SK-N-SH (cell line): ENCODE measurements at regions not wholly inside any gene's neighbourhood (a gene's known extent, or its start where the extent isn't known, plus 50 kb on each side); places are given as distances from the start of the nearest gene placed in this dataset.

Experiments
- CTCF ChIA-PET: fragments of 300-600, 350-600 bp; formaldehyde crosslinking; extraction: SDS; loops from one replicate; lab custom pipeline; 2021; lab: Yijun Ruan, JAX
- POLR2A ChIA-PET: fragments of 350-600 bp; sonication (Branson Sonifier 250); formaldehyde crosslinking; extraction: SDS; loops from one replicate; lab custom pipeline; 2020; ENCODE audit warnings: antibody characterized with exemption, inconsistent platforms; lab: Yijun Ruan, JAX
- DNase-seq: peaks from one replicate; pipeline ENCODE4 v3.0.0; 2012
- H2AFZ ChIP-seq: fragments of 200-600 bp; sonication (generic); 2 replicates; pipeline ENCODE4 v1.8.1; 2016; ENCODE audit warnings: antibody characterized with exemption, mild to moderate bottlenecking, low read depth
- H3F3A ChIP-seq: fragments of 200-600 bp; sonication (generic); replicated peaks from 2 replicates; pipeline ENCODE3; 2016; ENCODE audit warnings: antibody characterized with exemption, mild to moderate bottlenecking; ENCODE audit not compliant: insufficient read depth
- H3K27ac ChIP-seq, 2 experiments: fragments of 200-500 bp in 1 of 2; fragments of 200-600 bp in 1 of 2; sonication (Bioruptor generic) in 1 of 2; sonication (generic), shearing (Covaris generic) in 1 of 2; 2 replicates each; pipeline versions ENCODE4 v1.5.1 to v1.6.1; 2014 to 2016; ENCODE audit warnings: low read depth in 2 of 2, inconsistent platforms in 1 of 2, low read length in 1 of 2, mild to moderate bottlenecking in 1 of 2, mixed read lengths in 1 of 2
- H3K27me3 ChIP-seq: fragments of 200-600 bp; sonication (generic), shearing (Covaris generic); 2 replicates; pipeline ENCODE4 v1.6.1; 2016; ENCODE audit warnings: mixed run types; ENCODE audit not compliant: insufficient read depth
- H3K36me3 ChIP-seq, 2 experiments: fragments of 200-500 bp in 1 of 2; fragments of 200-600 bp in 1 of 2; sonication (Bioruptor generic) in 1 of 2; sonication (generic) in 1 of 2; replicated peaks in 1 of 2; 2 replicates each; pipeline versions ENCODE3 to v1.5.1; 2014 to 2016; ENCODE audit warnings: low read length in 1 of 2, mild to moderate bottlenecking in 1 of 2; ENCODE audit not compliant: insufficient read depth in 2 of 2, control insufficient read depth in 1 of 2
- H3K4me1 ChIP-seq, 2 experiments: fragments of 200-500 bp in 1 of 2; fragments of 200-600 bp in 1 of 2; sonication (Bioruptor generic) in 1 of 2; sonication (generic), shearing (Covaris generic) in 1 of 2; 2 replicates each; pipeline versions ENCODE4 v1.5.1 to v1.6.1; 2014 to 2016; ENCODE audit warnings: low read depth in 1 of 2, low read length in 1 of 2, mixed run types in 1 of 2; ENCODE audit not compliant: insufficient read depth in 2 of 2, control insufficient read depth in 1 of 2
- H3K4me2 ChIP-seq: fragments of 200-600 bp; sonication (generic), shearing (Covaris generic); 2 replicates; pipeline ENCODE4 v1.6.1; 2017; ENCODE audit warnings: mixed run types
- H3K4me3 ChIP-seq, 2 experiments: fragments of 200-500 bp in 1 of 2; fragments of 200-600 bp in 1 of 2; sonication (Bioruptor generic) in 1 of 2; sonication (generic), shearing (Covaris generic) in 1 of 2; 2 replicates each; pipeline versions ENCODE4 v1.5.1 to v1.8.1; 2014 to 2016; ENCODE audit warnings: low read depth in 2 of 2, inconsistent platforms in 1 of 2, low read length in 1 of 2, mild to moderate bottlenecking in 1 of 2, mixed read lengths in 1 of 2, moderate library complexity in 1 of 2
- H3K79me2 ChIP-seq: fragments of 200-600 bp; sonication (generic); 2 replicates; pipeline ENCODE4 v1.8.1; 2017; ENCODE audit warnings: mild to moderate bottlenecking; ENCODE audit not compliant: insufficient read depth
- H3K9ac ChIP-seq: fragments of 200-600 bp; sonication (generic); 2 replicates; pipeline ENCODE4 v1.6.1; 2017; ENCODE audit warnings: mixed run types
- H3K9me2 ChIP-seq: fragments of 200-600 bp; sonication (generic); 2 replicates; pipeline ENCODE4 v1.6.1; 2017; ENCODE audit warnings: mixed run types
- H3K9me3 ChIP-seq: fragments of 200-600 bp; sonication (generic); 2 replicates; pipeline ENCODE4 v1.6.1; 2017; ENCODE audit warnings: mixed run types, mild to moderate bottlenecking, moderate library complexity
- H4K20me1 ChIP-seq: fragments of 200-600 bp; sonication (generic); 2 replicates; pipeline ENCODE4 v1.6.1; 2017; ENCODE audit warnings: mild to moderate bottlenecking, mixed run types; ENCODE audit not compliant: insufficient read depth
- ELF1 ChIP-seq: IDR thresholded peaks from 2 replicates; pipeline ENCODE4 v1.4.0; 2012
- EP300 ChIP-seq, 2 experiments: IDR thresholded peaks; 2 replicates each; pipeline versions ENCODE4 v1.4.0 to v1.6.1; 2012; ENCODE audit warnings: borderline replicate concordance in 1 of 2, low read depth in 1 of 2, low read length in 1 of 2
- FOXJ3 ChIP-seq: sonication (generic); formaldehyde crosslinking; IDR thresholded peaks from 2 replicates; pipeline ENCODE4 v1.5.1; 2020; ENCODE audit warnings: mild to moderate bottlenecking, missing genetic modification reagents
- FOXM1 ChIP-seq: IDR thresholded peaks from 2 replicates; pipeline ENCODE4 v1.4.0; 2012; ENCODE audit warnings: low read depth, mild to moderate bottlenecking
- GABPA ChIP-seq: IDR thresholded peaks from 2 replicates; pipeline ENCODE4 v1.4.0; 2012; ENCODE audit warnings: low read depth, mild to moderate bottlenecking
- GATA2 ChIP-seq: sonication (generic); formaldehyde crosslinking; IDR thresholded peaks from 2 replicates; pipeline ENCODE4 v1.5.0; 2020; ENCODE audit warnings: mild to moderate bottlenecking, missing genetic modification reagents
- JUND ChIP-seq: IDR thresholded peaks from 2 replicates; pipeline ENCODE4 v1.4.0; 2012
- MAX ChIP-seq: IDR thresholded peaks from 2 replicates; pipeline ENCODE4 v1.4.0; 2012; ENCODE audit warnings: low read depth
- MEF2A ChIP-seq: IDR thresholded peaks from 2 replicates; pipeline ENCODE4 v1.4.0; 2012; ENCODE audit warnings: low read depth, borderline replicate concordance
- NFIC ChIP-seq: IDR thresholded peaks from 2 replicates; pipeline ENCODE4 v1.4.0; 2012; ENCODE audit warnings: borderline replicate concordance
- PBX3 ChIP-seq: IDR thresholded peaks from 2 replicates; pipeline ENCODE4; 2012
- POLR2AphosphoS5 ChIP-seq: IDR thresholded peaks from 2 replicates; pipeline ENCODE4 v1.6.1; 2012; ENCODE audit warnings: low read depth, low read length
- RAD21 ChIP-seq: IDR thresholded peaks from 2 replicates; pipeline ENCODE4 v1.6.1; 2012; ENCODE audit warnings: mild to moderate bottlenecking, low read length
- RCOR1 ChIP-seq: fragments of 150-350 bp; IDR thresholded peaks from 2 replicates; pipeline ENCODE4 v1.6.1; 2017; ENCODE audit warnings: antibody characterized with exemption, low read length
- RFX5 ChIP-seq: IDR thresholded peaks from 2 replicates; pipeline ENCODE4 v1.6.1; 2012; ENCODE audit warnings: mild to moderate bottlenecking, improper control_type of control experiment, low read length
- SIN3A ChIP-seq: IDR thresholded peaks from 2 replicates; pipeline ENCODE4 v1.6.1; 2012; ENCODE audit warnings: low read depth, mild to moderate bottlenecking, low read length, moderate library complexity, borderline replicate concordance
- SMC3 ChIP-seq: IDR thresholded peaks from 2 replicates; pipeline ENCODE4 v1.6.1; 2012; ENCODE audit warnings: low read depth, low read length, improper control_type of control experiment
- TAF1 ChIP-seq: IDR thresholded peaks from 2 replicates; pipeline ENCODE4 v1.6.1; 2012; ENCODE audit warnings: low read depth, mild to moderate bottlenecking, low read length, moderate library complexity, borderline replicate concordance
- TCF12 ChIP-seq: IDR thresholded peaks from 2 replicates; pipeline ENCODE4 v1.4.0; 2012
- USF1 ChIP-seq: IDR thresholded peaks from 2 replicates; pipeline ENCODE4 v1.4.0; 2012; ENCODE audit warnings: low read depth, borderline replicate concordance
- YY1 ChIP-seq: IDR thresholded peaks from 2 replicates; pipeline ENCODE4 v1.4.0; 2012; ENCODE audit warnings: low read depth, mild to moderate bottlenecking
- WGBS: methylation state at CpG from one replicate; pipeline ENCODE4 v1.1.6; 2017; ENCODE audit warnings: low lambda C conversion rate; 5-methylcytosine and 5-hydroxymethylcytosine counted together
- TF ChIP-seq, protein P1 (sequence below): IDR thresholded peaks from 2 replicates; pipeline ENCODE4 v1.6.1; 2012; ENCODE audit warnings: mild to moderate bottlenecking, low read depth, low read length, moderate library complexity
- TF ChIP-seq, protein P2 (sequence below): fragments of 150-350 bp; IDR thresholded peaks from 2 replicates; pipeline ENCODE4 v1.6.1; 2016; ENCODE audit warnings: mild to moderate bottlenecking, low read depth, low read length

- no peak overlapping the region for H3K9ac ChIP-seq
- no peaks in the 10 kb centered on the region for H3K27me3 ChIP-seq
- H4K20me1 ChIP-seq = no peaks in the 10 kb centered on the region
- no peaks in the 10 kb centered on the region for H3K9me2 ChIP-seq
- WGBS = 60% methylated on average over 5 of the region's 7 CpGs
- H3K79me2 ChIP-seq = no peaks in the 10 kb centered on the region
- CTCF ChIA-PET = interaction anchor here (1.5 kb wide), 1 partner anchor 73 kb away, joined by 3 read pairs; no protein-coding TSS in a partner anchor
- H3K4me1 ChIP-seq = no peaks in the 10 kb centered on the region
- H2AFZ ChIP-seq = no peak overlapping the region
- no peaks in the 10 kb centered on the region for H3K36me3 ChIP-seq
- no peak overlapping the region for H3K27ac ChIP-seq
- POLR2A ChIA-PET = no interaction called here
- no peak overlapping the region for H3K4me2 ChIP-seq
- no peak for DNase-seq
- TF ChIP-seq FOXJ3 (no peak), RFX5 (no peak), POLR2AphosphoS5 (no peak), YY1 (no peak), RAD21 (no peak), USF1 (no peak), SMC3 (no peak), JUND (no peak), MEF2A (no peak), NFIC (no peak), EP300 (IDR thresholded peaks at IDR 0.05; ENCODE audit: borderline replicate concordance in 1 of 2, low read depth in 1 of 2, low read length in 1 of 2) (no peak), ELF1 (no peak)
- H3K4me3 ChIP-seq = no peak overlapping the region
- no peaks in the 10 kb centered on the region for H3F3A ChIP-seq
- H3K9me3 ChIP-seq = no peaks in the 10 kb centered on the region
These were observed 102.3 kb upstream of the ANO1 start for GRCh38 chr11:69975822-69976221.

DNA sequence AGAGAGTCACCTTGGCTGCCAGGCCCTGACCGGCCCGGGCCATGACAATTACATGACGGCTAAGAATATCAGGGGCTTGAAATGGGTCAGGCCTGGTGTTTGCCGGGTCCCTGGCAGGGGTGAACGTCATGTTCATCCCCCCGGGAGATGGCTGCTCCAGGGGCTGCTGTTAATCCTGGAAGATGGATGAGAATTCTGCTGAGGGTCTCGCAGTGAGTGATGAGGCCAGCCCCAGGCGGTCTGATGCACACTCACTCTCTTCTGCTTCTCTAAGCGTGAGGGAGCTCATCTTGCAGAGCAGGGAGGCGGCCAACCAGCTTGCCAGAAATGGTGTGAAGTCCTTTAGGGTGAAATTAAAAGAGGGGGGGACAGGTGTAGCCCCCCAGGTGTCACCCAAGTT, 101.3 kb upstream of the ANO1 start:
- Histone ChIP-seq H3K9ac (no peak overlapping the region), H3K36me3 (no peaks in the 10 kb centered on the region), H3K9me3 (no peaks in the 10 kb centered on the region), H3K27ac (no peak overlapping the region), H2AFZ (no peak overlapping the region), H3F3A (no peaks in the 10 kb centered on the region), H3K4me1 (no peaks in the 10 kb centered on the region), H3K79me2 (no peaks in the 10 kb centered on the region), H3K4me3 (no peak overlapping the region), H3K9me2 (no peaks in the 10 kb centered on the region), H4K20me1 (no peaks in the 10 kb centered on the region), H3K27me3 (no peaks in the 10 kb centered on the region), H3K4me2 (no peak overlapping the region)
- WGBS = 70% methylated on average over 7 of the region's 10 CpGs
- DNase-seq = no peak
- POLR2A ChIA-PET = no interaction called here
- CTCF ChIA-PET = interaction anchor here (1.5 kb wide), 2 partner anchors 72 to 215 kb away, joined by 3 to 4 read pairs; no protein-coding TSS in a partner anchor
- TF ChIP-seq SIN3A (no peak), RFX5 (no peak), MAX (no peak), FOXM1 (no peak), POLR2AphosphoS5 (no peak), PBX3 (no peak), GABPA (no peak), GATA2 (CRISPR knock-in tag) (no peak), ELF1 (no peak), TCF12 (no peak), EP300 (IDR thresholded peaks at IDR 0.05; ENCODE audit: borderline replicate concordance in 1 of 2, low read depth in 1 of 2, low read length in 1 of 2) (no peak), TAF1 (no peak), NFIC (no peak), MEF2A (no peak), RCOR1 (no peak), USF1 (no peak)
- TF ChIP-seq, protein P1, sequence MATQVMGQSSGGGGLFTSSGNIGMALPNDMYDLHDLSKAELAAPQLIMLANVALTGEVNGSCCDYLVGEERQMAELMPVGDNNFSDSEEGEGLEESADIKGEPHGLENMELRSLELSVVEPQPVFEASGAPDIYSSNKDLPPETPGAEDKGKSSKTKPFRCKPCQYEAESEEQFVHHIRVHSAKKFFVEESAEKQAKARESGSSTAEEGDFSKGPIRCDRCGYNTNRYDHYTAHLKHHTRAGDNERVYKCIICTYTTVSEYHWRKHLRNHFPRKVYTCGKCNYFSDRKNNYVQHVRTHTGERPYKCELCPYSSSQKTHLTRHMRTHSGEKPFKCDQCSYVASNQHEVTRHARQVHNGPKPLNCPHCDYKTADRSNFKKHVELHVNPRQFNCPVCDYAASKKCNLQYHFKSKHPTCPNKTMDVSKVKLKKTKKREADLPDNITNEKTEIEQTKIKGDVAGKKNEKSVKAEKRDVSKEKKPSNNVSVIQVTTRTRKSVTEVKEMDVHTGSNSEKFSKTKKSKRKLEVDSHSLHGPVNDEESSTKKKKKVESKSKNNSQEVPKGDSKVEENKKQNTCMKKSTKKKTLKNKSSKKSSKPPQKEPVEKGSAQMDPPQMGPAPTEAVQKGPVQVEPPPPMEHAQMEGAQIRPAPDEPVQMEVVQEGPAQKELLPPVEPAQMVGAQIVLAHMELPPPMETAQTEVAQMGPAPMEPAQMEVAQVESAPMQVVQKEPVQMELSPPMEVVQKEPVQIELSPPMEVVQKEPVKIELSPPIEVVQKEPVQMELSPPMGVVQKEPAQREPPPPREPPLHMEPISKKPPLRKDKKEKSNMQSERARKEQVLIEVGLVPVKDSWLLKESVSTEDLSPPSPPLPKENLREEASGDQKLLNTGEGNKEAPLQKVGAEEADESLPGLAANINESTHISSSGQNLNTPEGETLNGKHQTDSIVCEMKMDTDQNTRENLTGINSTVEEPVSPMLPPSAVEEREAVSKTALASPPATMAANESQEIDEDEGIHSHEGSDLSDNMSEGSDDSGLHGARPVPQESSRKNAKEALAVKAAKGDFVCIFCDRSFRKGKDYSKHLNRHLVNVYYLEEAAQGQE = no peak
- TF ChIP-seq, protein P2, sequence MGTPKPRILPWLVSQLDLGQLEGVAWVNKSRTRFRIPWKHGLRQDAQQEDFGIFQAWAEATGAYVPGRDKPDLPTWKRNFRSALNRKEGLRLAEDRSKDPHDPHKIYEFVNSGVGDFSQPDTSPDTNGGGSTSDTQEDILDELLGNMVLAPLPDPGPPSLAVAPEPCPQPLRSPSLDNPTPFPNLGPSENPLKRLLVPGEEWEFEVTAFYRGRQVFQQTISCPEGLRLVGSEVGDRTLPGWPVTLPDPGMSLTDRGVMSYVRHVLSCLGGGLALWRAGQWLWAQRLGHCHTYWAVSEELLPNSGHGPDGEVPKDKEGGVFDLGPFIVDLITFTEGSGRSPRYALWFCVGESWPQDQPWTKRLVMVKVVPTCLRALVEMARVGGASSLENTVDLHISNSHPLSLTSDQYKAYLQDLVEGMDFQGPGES = no peak
